CD4-positive, alpha-beta T cell treated with Interleukin-6 for 4 hours (primary cell): ENCODE measurements at regions not wholly inside any gene's neighbourhood (a gene's known extent, or its start where the extent isn't known, plus 50 kb on each side); places are given as distances from the start of the nearest gene placed in this dataset.

Source experiments
- DNase-seq: peaks from one replicate; pipeline ENCODE4 v3.0.0-alpha.2; 2020; ENCODE audit warnings: mixed read lengths

GRCh38 chr18:41449612-41450011 is 505.4 kb upstream of the PIK3C3 start:
- DNase-seq: no peak

- DNase-seq: no peak
Measured at GRCh38 chr18:41444943-41445342, 510.1 kb upstream of the PIK3C3 start.

GRCh38 chr18:41436772-41437171 is 518.3 kb upstream of the PIK3C3 start:
- no peak for DNase-seq

- DNase-seq: no peak
Measured at GRCh38 chr18:41418598-41418997, 536.4 kb upstream of the PIK3C3 start.

- DNase-seq: no peak
Measured at GRCh38 chr18:41416044-41416443, 539.0 kb upstream of the PIK3C3 start.

- DNase-seq: no peak
Measured at GRCh38 chr18:41410006-41410405, 545.0 kb upstream of the PIK3C3 start.

GRCh38 chr18:41406834-41407233 is 548.2 kb upstream of the PIK3C3 start:
- DNase-seq: no peak

GRCh38 chr18:41396861-41397260 is 558.2 kb upstream of the PIK3C3 start:
- DNase-seq: no peak

- no peak for DNase-seq
Measured at GRCh38 chr18:41396211-41396610, 558.8 kb upstream of the PIK3C3 start.

GRCh38 chr18:41395695-41396094 is 559.3 kb upstream of the PIK3C3 start:
- DNase-seq: no peak

GRCh38 chr18:41391616-41392595 is 563.1 kb upstream of the PIK3C3 start:
- DNase-seq: no peak

GRCh38 chr18:41390309-41390708 is 564.7 kb upstream of the PIK3C3 start:
- no peak for DNase-seq

GRCh38 chr18:41378598-41378997 is 576.4 kb upstream of the PIK3C3 start:
- DNase-seq: no peak

- no peak for DNase-seq
Measured at GRCh38 chr18:41373612-41374011, 581.4 kb upstream of the PIK3C3 start.

GRCh38 chr18:41372046-41372665 is 582.9 kb upstream of the PIK3C3 start:
- DNase-seq: no peak

- no peak for DNase-seq
Measured at GRCh38 chr18:41371156-41372045, 583.6 kb upstream of the PIK3C3 start.

GRCh38 chr18:41370740-41371139 is 584.3 kb upstream of the PIK3C3 start:
- no peak for DNase-seq

- DNase-seq: no peak
Measured at GRCh38 chr18:41357708-41358107, 597.3 kb upstream of the PIK3C3 start.

GRCh38 chr18:41353777-41354528 is 601.1 kb upstream of the PIK3C3 start:
- no peak for DNase-seq

GRCh38 chr18:41351430-41351829 is 603.6 kb upstream of the PIK3C3 start:
- no peak for DNase-seq

GRCh38 chr18:41347057-41347456 is 608.0 kb upstream of the PIK3C3 start:
- DNase-seq: no peak

- no peak for DNase-seq
Measured at GRCh38 chr18:41343808-41344207, 611.2 kb upstream of the PIK3C3 start.
